ENCODE measurements at regions not wholly inside any gene's neighbourhood (a gene's known extent, or its start where the extent isn't known, plus 50 kb on each side); places are given as distances from the start of the nearest gene placed in this dataset.

DNA sequence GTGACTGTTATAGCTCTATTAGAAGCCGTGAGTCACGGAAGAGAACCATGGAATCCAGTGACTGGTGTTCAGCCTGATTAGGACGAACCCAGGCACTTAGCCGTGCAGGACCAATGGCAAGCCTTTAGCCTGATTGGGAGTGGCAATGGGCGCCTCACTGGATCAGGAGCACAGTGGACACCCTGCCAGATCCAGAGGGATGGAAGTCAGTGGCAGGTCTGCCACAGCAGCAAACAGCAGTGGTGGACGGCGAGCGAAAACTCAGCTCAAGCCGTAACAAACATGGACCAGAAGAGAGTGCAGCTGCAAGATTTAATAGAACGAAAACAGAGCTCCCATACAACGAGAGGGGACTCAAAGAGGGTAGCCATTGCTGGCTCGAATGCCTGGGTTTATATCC lies 1326.5 kb downstream of the ADGRL3 start:
- TF ChIP-seq, protein P1, sequence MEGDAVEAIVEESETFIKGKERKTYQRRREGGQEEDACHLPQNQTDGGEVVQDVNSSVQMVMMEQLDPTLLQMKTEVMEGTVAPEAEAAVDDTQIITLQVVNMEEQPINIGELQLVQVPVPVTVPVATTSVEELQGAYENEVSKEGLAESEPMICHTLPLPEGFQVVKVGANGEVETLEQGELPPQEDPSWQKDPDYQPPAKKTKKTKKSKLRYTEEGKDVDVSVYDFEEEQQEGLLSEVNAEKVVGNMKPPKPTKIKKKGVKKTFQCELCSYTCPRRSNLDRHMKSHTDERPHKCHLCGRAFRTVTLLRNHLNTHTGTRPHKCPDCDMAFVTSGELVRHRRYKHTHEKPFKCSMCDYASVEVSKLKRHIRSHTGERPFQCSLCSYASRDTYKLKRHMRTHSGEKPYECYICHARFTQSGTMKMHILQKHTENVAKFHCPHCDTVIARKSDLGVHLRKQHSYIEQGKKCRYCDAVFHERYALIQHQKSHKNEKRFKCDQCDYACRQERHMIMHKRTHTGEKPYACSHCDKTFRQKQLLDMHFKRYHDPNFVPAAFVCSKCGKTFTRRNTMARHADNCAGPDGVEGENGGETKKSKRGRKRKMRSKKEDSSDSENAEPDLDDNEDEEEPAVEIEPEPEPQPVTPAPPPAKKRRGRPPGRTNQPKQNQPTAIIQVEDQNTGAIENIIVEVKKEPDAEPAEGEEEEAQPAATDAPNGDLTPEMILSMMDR (conservative IDR thresholded peaks at IDR 0.05; ENCODE audit: low read length): no peak
- no peak for TF ChIP-seq EZH2phosphoT487 (IDR thresholded peaks at IDR 0.05; ENCODE audit: borderline replicate concordance, low read depth, low read length)

Measured in OCI-LY7 (cell line).